ENCODE measurements at regions not wholly inside any gene's neighbourhood (a gene's known extent, or its start where the extent isn't known, plus 50 kb on each side); places are given as distances from the start of the nearest gene placed in this dataset.
A peak's percentile ranks its signal among the peaks of the same experiment; 100 is the strongest.
"Not testable (repeated sequence)": the region's sequence is repeated elsewhere in the genome, so short reads cannot be mapped to it uniquely, and the experiment has no call there.

GRCh38 chr18:40357536-40357935, 1597.5 kb upstream of the PIK3C3 start:
- no peak for DNase-seq (ENCODE audit: low spot score)

DNA sequence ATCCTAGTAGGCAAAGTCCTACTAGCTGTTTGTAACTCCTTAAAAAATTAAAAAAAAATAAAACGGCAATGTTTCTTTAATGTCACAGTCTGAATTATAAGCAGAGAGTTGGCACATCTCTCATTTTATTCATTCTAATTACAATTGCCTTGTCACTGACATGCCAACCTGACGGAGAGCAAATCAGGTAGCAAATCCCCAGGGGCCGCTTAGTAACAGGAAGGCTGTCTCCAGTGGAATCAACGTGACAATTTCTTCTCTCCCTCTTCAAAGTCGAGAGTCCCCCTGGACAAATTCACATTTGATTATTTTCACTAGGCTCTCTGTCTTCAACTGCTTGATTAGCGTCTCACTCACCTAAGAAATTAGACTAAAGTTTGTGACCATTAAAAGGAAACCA, 1598.9 kb upstream of the PIK3C3 start:
- no peak for DNase-seq (ENCODE audit: low spot score)

DNA sequence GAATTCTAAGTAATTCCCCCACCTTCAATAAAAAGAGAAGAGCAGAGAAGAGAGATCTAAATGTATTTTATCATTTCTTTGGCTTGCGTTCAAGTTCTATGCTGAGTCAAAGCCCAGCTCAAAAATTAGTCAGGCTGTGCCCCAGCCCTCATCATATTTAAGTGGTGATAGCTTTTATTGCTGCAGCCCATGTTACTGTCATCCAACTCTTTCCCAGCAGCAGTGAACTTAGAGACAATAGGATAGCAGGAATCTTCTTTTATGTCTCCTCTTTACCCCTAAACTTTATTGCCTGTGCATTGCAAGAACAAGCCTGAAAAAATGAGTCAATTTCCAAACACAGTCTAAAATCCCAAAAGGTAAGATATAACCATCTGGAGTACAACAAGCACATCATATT, 1599.3 kb upstream of the PIK3C3 start:
- no peak for DNase-seq (ENCODE audit: low spot score)

GRCh38 chr18:40348196-40348595, 1606.8 kb upstream of the PIK3C3 start:
- no peak for DNase-seq (ENCODE audit: low spot score)

- no peak for DNase-seq (ENCODE audit: low spot score)
Observed at GRCh38 chr18:40347261-40347660, 1607.8 kb upstream of the PIK3C3 start.

- DNase-seq (ENCODE audit: low spot score): no peak
Observed at GRCh38 chr18:40346146-40346545, 1608.9 kb upstream of the PIK3C3 start.

- no peak for DNase-seq (ENCODE audit: low spot score)
Observed at GRCh38 chr18:40341701-40342100, 1613.3 kb upstream of the PIK3C3 start.

DNA sequence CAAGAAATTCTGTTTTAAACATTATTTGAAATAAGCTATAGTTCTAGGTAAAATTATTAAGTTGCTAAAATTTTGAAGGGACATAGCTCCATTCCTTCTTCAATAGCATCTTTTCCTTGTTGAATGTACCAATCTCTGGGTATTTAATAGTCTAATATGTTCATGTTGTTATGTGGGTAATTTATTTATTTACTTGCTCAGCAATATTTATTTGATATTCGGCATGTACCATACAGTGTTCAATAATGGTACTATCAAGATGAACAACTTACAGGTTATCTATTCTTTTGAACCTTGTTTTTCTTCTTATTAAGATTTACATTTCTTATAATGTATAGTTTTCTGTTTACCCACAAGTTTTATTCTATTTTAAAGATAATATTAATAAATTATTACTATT, 1616.8 kb upstream of the PIK3C3 start:
- DNase-seq (ENCODE audit: low spot score): no peak

GRCh38 chr18:40326985-40327384, 1628.0 kb upstream of the PIK3C3 start:
- DNase-seq (ENCODE audit: low spot score): no peak

- no peak for DNase-seq (ENCODE audit: low spot score)
Observed at GRCh38 chr18:40325988-40326387, 1629.0 kb upstream of the PIK3C3 start.

- no peak for DNase-seq (ENCODE audit: low spot score)
Observed at GRCh38 chr18:40314199-40314598, 1640.8 kb upstream of the PIK3C3 start.

DNA sequence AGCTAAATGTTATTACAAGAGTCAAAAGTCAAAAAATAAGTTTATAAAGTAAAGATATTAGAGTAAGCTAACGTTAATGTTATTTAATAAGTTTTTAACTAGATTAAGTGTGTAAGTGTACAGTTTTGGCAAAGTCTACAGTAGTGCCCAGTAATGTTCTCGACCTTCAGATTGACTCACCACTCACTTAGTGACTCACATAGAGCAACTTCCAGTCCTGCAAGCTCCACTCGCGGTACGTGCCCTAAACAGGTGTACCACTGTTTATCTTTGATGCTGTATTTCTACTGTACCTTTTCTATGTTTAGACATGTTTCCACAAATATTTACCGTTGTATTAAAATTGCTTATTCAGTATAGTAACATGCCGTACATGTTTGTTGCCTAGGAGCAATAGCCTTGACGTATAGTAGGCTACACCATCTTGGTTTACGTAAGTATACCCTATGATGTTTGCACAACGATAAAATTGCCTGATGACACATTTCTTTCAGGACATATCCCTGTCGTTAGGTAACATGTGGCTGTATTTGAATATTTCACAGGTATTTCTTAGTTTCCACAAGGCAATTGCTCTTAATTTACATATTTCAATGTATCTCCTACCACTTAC, 1641.9 kb upstream of the PIK3C3 start:
- no peak for DNase-seq (ENCODE audit: low spot score)

DNA sequence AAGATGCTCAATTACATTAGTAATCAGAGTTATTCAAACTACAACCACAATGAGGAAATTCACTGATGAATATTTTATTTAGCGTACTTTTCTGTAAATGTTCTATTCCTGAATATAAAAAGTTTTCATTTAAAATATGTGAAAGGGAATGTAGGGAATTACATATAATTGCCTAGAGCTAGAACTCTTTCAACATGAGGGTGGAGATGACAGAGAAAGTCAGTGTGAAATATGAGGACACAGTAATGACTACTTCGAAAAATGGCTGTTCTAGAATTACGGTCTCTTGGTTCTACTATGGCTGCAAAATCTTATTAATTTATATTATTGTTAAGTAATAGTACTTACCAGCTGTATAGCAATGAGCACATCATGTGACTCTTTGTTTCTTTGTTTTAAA, 1647.4 kb upstream of the PIK3C3 start:
- no peak for DNase-seq (ENCODE audit: low spot score)

DNA sequence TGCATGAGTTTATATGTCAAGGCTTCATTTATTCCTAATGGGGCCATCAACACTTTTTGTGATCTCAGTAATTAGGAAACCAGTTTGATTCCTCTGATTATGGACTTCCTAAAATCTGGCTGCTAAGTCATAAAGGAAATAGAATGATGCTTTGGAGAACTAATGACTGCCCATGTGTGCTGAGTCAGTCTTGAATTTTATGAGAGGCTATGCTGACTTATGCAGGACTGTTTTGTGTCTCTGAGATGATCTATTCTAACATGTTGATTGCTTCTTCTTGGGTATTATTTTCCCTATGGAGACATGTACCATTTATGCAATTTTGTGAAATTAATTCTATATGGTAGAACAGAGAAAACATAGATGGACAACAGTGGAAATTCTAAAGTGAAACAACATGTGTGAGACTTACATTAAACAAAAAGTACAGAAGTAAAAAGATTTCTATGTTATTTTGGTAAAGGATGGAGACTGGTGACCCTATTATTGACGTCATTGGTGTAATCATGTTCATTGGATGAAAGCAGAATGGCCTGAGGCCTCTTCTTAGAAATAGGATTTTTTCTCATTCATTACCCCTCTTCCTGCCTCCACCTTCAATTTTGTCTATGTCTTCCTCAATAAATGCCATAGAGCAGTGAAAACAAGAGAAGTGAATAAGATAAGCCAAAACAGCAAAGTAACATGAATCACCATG, 1658.2 kb upstream of the PIK3C3 start:
- no peak for DNase-seq (ENCODE audit: low spot score)

DNA sequence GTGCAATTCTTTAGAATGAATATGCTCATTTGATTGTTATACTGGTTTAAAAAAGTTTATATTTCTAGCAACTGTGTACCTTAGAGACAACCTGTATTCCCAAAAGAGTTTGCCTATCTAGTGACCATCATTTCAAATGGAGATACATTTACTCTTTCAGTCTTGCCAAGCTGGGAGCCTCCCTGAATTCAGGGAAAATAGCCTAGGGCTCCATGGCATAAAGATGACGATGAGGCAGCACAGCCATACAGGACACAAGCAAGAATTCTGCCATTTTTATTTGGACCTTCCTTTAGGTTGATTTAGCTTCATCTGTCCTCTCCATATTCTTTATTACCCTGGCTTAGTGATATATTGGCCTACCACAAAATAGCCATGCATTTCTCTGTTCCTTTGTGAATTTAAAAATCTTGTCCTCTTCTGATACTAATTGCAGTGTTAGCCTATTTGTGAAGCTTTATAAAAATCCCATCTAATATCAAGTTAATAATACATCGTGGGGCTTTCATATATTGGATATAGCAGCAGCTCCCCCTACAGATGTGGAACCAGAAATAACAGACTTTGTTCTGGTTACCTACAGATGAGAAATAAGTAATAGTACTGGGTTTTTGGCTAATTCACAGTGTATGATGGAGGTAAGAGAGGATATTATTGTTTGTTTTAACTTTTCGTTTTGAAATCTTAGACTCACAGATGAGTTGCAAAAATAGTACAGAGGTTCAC, 1661.9 kb upstream of the PIK3C3 start:
- peak; percentile 10 for DNase-seq (ENCODE audit: low spot score)

GRCh38 chr18:40283560-40283959, 1671.5 kb upstream of the PIK3C3 start:
- DNase-seq (ENCODE audit: low spot score): no peak

DNA sequence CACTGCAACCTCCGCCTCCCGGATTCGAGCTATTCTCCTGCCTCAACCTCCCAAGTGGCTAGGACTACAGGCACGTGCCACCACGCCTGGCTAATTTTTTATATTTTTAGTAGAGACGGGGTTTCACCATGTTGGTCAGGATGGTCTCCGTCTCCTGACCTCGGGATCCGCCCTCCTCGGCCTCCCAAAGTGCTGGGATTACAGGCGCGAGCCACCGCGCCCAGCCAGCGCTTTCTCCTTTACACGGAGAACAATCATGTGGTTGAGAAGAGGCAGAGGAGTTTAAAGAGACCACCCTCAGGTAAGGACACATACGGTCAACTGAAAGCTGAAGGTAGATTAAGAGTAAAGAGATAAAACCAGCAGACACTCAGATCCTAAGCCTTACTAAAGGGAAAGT, 1673.7 kb upstream of the PIK3C3 start:
- DNase-seq (ENCODE audit: low spot score): not testable (repeated sequence)

DNA sequence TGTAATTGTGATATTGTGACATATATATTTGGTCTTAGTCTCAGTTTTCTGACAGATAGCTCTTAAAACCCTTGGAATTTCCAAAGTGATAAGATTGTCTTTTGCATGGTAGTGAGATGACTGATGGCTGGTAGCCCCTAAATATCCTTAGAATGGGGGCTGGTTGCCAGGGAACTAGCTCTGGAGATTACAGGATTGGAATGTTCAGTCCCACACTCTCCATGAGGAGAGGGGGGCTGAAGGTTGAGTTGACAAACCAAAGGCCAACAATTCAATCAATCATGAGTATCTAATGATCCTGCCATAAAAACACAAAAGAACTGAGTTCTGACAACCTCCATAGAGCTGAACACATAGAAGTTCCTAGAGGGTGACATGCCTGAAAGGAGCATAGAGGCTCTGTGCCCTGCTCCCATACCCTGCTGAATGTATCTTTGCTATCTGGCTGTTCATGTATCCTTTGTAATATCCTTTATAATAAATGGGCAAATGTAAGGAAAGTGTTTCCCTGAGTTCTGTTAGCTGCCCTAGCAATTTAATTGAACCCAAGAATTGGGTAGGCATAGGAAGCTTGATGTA, 1680.3 kb upstream of the PIK3C3 start:
- DNase-seq (ENCODE audit: low spot score): no peak

- no peak for DNase-seq (ENCODE audit: low spot score)
Observed at GRCh38 chr18:40272630-40273231, 1682.3 kb upstream of the PIK3C3 start.

- DNase-seq (ENCODE audit: low spot score): no peak
Observed at GRCh38 chr18:40259115-40259835, 1695.8 kb upstream of the PIK3C3 start.

- DNase-seq (ENCODE audit: low spot score): no peak
Observed at GRCh38 chr18:40258311-40258710, 1696.7 kb upstream of the PIK3C3 start.

GRCh38 chr18:40250236-40250635, 1704.8 kb upstream of the PIK3C3 start:
- DNase-seq (ENCODE audit: low spot score): no peak

All from globus pallidus (tissue), 1 donor.